Natural killer cell (primary cell): ENCODE measurements at regions not wholly inside any gene's neighbourhood (a gene's known extent, or its start where the extent isn't known, plus 50 kb on each side); places are given as distances from the start of the nearest gene placed in this dataset.
"Not testable (repeated sequence)": the region's sequence is repeated elsewhere in the genome, so short reads cannot be mapped to it uniquely, and the experiment has no call there.

Source experiments
- ATAC-seq, 3 donors: fragments of 150-1000 bp in 2 of 3; fragments of 200-7000 bp in 1 of 3; cut with Tn5 transposase; 1 replicate in 1 of 3; 2 replicates in 2 of 3; pipeline ENCODE4 v1.10.0; 2021; ENCODE audit warnings: mild to moderate bottlenecking in 2 of 3, moderate library complexity in 2 of 3
- DNase-seq, 2 donors: peaks; one replicate each; pipeline versions ENCODE4 v3.0.0 to v3.0.0-alpha.2; 2013 to 2021; ENCODE audit warnings: mixed read lengths in 1 of 2
- H3K27ac ChIP-seq: one replicate; pipeline ENCODE4 v1.5.1; 2013; ENCODE audit warnings: mild to moderate bottlenecking, low read length
- H3K27me3 ChIP-seq: one replicate; pipeline ENCODE4 v1.6.1; 2013; ENCODE audit warnings: low read length; ENCODE audit not compliant: control insufficient read depth, insufficient read depth
- H3K36me3 ChIP-seq: one replicate; pipeline ENCODE4 v1.6.1; 2013; ENCODE audit warnings: low read length; ENCODE audit not compliant: control insufficient read depth, insufficient read depth
- H3K4me1 ChIP-seq: one replicate; pipeline ENCODE4 v1.6.1; 2013; ENCODE audit warnings: low read length; ENCODE audit not compliant: control insufficient read depth, insufficient read depth
- H3K4me3 ChIP-seq: one replicate; pipeline ENCODE4 v1.5.1; 2013; ENCODE audit warnings: low read length
- H3K9me3 ChIP-seq: one replicate; pipeline ENCODE4 v1.6.1; 2013; ENCODE audit warnings: low read length; ENCODE audit not compliant: control insufficient read depth, insufficient read depth
- H3K27ac Mint-ChIP-seq, 2 donors: one replicate each; pipeline ENCODE4 v1.8.0; 2022; ENCODE audit warnings: mild to moderate bottlenecking in 2 of 2, mixed read lengths in 2 of 2, moderate library complexity in 1 of 2
- H3K27me3 Mint-ChIP-seq, 2 donors: one replicate each; pipeline ENCODE4 v1.8.0; 2022; ENCODE audit warnings: low read depth in 2 of 2, mixed read lengths in 2 of 2
- H3K36me3 Mint-ChIP-seq: one replicate; pipeline ENCODE4 v1.8.0; 2022; ENCODE audit warnings: mixed read lengths
- H3K4me1 Mint-ChIP-seq, 2 donors: one replicate each; pipeline ENCODE4 v1.8.0; 2022; ENCODE audit warnings: mixed read lengths in 2 of 2
- H3K4me3 Mint-ChIP-seq: one replicate; pipeline ENCODE4 v1.8.0; 2022; ENCODE audit warnings: mild to moderate bottlenecking, moderate library complexity, mixed read lengths
- H3K9me3 Mint-ChIP-seq, 2 donors: one replicate each; pipeline ENCODE4 v1.8.0; 2022; ENCODE audit warnings: mixed read lengths in 2 of 2
- CTCF ChIP-seq: fragments of 200-600 bp; IDR thresholded peaks from one replicate; pipeline ENCODE4 v1.8.0; 2022; ENCODE audit warnings: antibody characterized with exemption
- WGBS: methylation state at CpG from one replicate; pipeline ENCODE4 v1.1.7; 2013; ENCODE audit warnings: missing lambda C conversion rate; ENCODE audit not compliant: insufficient coverage; 5-methylcytosine and 5-hydroxymethylcytosine counted together
- intact Hi-C: fragments of 100-400 bp; cut with micrococcal nuclease; formaldehyde crosslinking; loops from one replicate; pipeline ENCODE4 v1.14.2; 2022

GRCh38 chr12:28036940-28037339 lies 64.4 kb upstream of the PTHLH start:
- ATAC-seq (no peak), DNase-seq (no peak)
- intact Hi-C loops = no loop called here
- no peak overlapping the region for H3K4me3 Mint-ChIP-seq
- Histone ChIP-seq H3K27ac (no peak overlapping the region), H3K36me3 (no peaks in the 10 kb centered on the region), H3K4me1 (no peaks in the 10 kb centered on the region), H3K27me3 (no peaks in the 10 kb centered on the region), H3K4me3 (no peak overlapping the region), H3K9me3 (no peaks in the 10 kb centered on the region)
- H3K4me1 Mint-ChIP-seq = no peaks in the 10 kb centered on the region
- WGBS = 82% methylated on average over 3 of the region's 3 CpGs
- no peak for TF ChIP-seq CTCF
- H3K27me3 Mint-ChIP-seq = no peaks in the 10 kb centered on the region
- no peaks in the 10 kb centered on the region for H3K36me3 Mint-ChIP-seq
- H3K9me3 Mint-ChIP-seq = peaks cover 2 to 4% of the 10 kb centered on the region in 2 donors
- no peak overlapping the region for H3K27ac Mint-ChIP-seq

- no peak for TF ChIP-seq CTCF
- peaks cover 2 to 4% of the 10 kb centered on the region in 2 donors for H3K9me3 Mint-ChIP-seq
- intact Hi-C loops = no loop called here
- no peak for ATAC-seq
- H3K27ac Mint-ChIP-seq = no peak overlapping the region
- 60% methylated on average over 1 of the region's 2 CpGs for WGBS
- Histone ChIP-seq H3K36me3 (no peaks in the 10 kb centered on the region), H3K4me1 (no peaks in the 10 kb centered on the region), H3K27ac (no peak overlapping the region), H3K27me3 (no peaks in the 10 kb centered on the region), H3K9me3 (no peaks in the 10 kb centered on the region), H3K4me3 (no peak overlapping the region)
- no peak overlapping the region for H3K4me3 Mint-ChIP-seq
- no peak for DNase-seq
- H3K27me3 Mint-ChIP-seq = no peaks in the 10 kb centered on the region
- no peaks in the 10 kb centered on the region for H3K4me1 Mint-ChIP-seq
- no peaks in the 10 kb centered on the region for H3K36me3 Mint-ChIP-seq
These were observed 67.7 kb upstream of the PTHLH start for GRCh38 chr12:28040246-28040645.

- H3K4me1 Mint-ChIP-seq, ATAC-seq, H3K9me3 ChIP-seq, H3K27me3 ChIP-seq, intact Hi-C loops, H3K4me3 Mint-ChIP-seq, H3K4me1 ChIP-seq, H3K27ac Mint-ChIP-seq, H3K36me3 Mint-ChIP-seq, H3K36me3 ChIP-seq, H3K27ac ChIP-seq, H3K9me3 Mint-ChIP-seq, H3K27me3 Mint-ChIP-seq, H3K4me3 ChIP-seq, DNase-seq: not testable (repeated sequence)
- 98% methylated on average over 3 of the region's 3 CpGs for WGBS
These were observed 74.1 kb upstream of the PTHLH start for GRCh38 chr12:28046600-28046999.

- Histone ChIP-seq H3K4me3 (no peak overlapping the region), H3K4me1 (no peaks in the 10 kb centered on the region), H3K36me3 (no peaks in the 10 kb centered on the region), H3K27me3 (no peaks in the 10 kb centered on the region), H3K27ac (no peak overlapping the region), H3K9me3 (no peaks in the 10 kb centered on the region)
- intact Hi-C loops = no loop called here
- no peak for DNase-seq
- no peak for ATAC-seq
- no peak overlapping the region for H3K4me3 Mint-ChIP-seq
- TF ChIP-seq CTCF = no peak
- peaks cover 7 to 9% of the 10 kb centered on the region in 2 donors for H3K9me3 Mint-ChIP-seq
- H3K27ac Mint-ChIP-seq = no peak overlapping the region
- H3K27me3 Mint-ChIP-seq = peaks cover 0 to 4% of the 10 kb centered on the region in 2 donors
- no peaks in the 10 kb centered on the region for H3K4me1 Mint-ChIP-seq
- WGBS = 91% methylated on average over 1 of the region's 2 CpGs
- no peaks in the 10 kb centered on the region for H3K36me3 Mint-ChIP-seq
These were observed 78.1 kb upstream of the PTHLH start for GRCh38 chr12:28050606-28051005.
